ENCODE measurements at regions not wholly inside any gene's neighbourhood (a gene's known extent, or its start where the extent isn't known, plus 50 kb on each side); places are given as distances from the start of the nearest gene placed in this dataset.

GRCh38 chr9:75226403-75227139, 138.3 kb downstream of the OSTF1 start (continued):
- no peak for TF ChIP-seq SP7 (tag by site-specific recombination; IDR thresholded peaks at IDR 0.05)
- TF ChIP-seq ZBTB7A (tag by site-specific recombination; IDR thresholded peaks at IDR 0.05; ENCODE audit: low read depth), result no peak
- TF ChIP-seq ZNF19 (tag by site-specific recombination; IDR thresholded peaks at IDR 0.05; ENCODE audit: low read depth), result no peak

GRCh38 chr9:75228893-75229292, 140.6 kb downstream of the OSTF1 start:
- H3K4me1 ChIP-seq (ENCODE audit: control insufficient read depth, insufficient read depth, low read length), result no peaks in the 10 kb centered on the region
- H3K27ac ChIP-seq (ENCODE audit: extremely low read depth, low read depth, low read length), result no peak overlapping the region
- TF ChIP-seq TRIM28 (IDR thresholded peaks at IDR 0.05; ENCODE audit: borderline replicate concordance, low read length), result no peak
- TF ChIP-seq ZFP41 (tag by site-specific recombination; IDR thresholded peaks at IDR 0.05; ENCODE audit: borderline replicate concordance), result no peak
- TF ChIP-seq EGR2 (tag by site-specific recombination; IDR thresholded peaks at IDR 0.05; ENCODE audit: low read depth), result no peak
- TF ChIP-seq ZNF777 (tag by site-specific recombination; IDR thresholded peaks at IDR 0.05; ENCODE audit: borderline replicate concordance), result no peak
- no peak for TF ChIP-seq ZNF768 (tag by site-specific recombination; IDR thresholded peaks at IDR 0.05)
- no peak for TF ChIP-seq ZNF23 (tag by site-specific recombination; IDR thresholded peaks at IDR 0.05; ENCODE audit: borderline replicate concordance)
- POLR2A ChIA-PET, result no interaction called here
- no peaks in the 10 kb centered on the region for H3K36me3 ChIP-seq (ENCODE audit: control insufficient read depth in 2 of 2, insufficient read depth in 1 of 2, low read length in 2 of 2)
- CTCF ChIA-PET, result interaction anchor here (0.7 to 2.7 kb wide), 6 partner anchors 9 to 488 kb away, joined by 3 to 9 read pairs (median 4); no protein-coding TSS in a partner anchor
- H3K9me3 ChIP-seq (ENCODE audit: control insufficient read depth, insufficient read depth, low read depth, low read length), result no peaks in the 10 kb centered on the region
- no peak overlapping the region for H3K4me3 ChIP-seq (ENCODE audit: low read depth, low read length)

GRCh38 chr9:75229605-75230332, 141.5 kb downstream of the OSTF1 start:
- H3K36me3 ChIP-seq (ENCODE audit: control insufficient read depth in 2 of 2, insufficient read depth in 1 of 2, low read length in 2 of 2), result no peaks in the 10 kb centered on the region
- TF ChIP-seq KLF16 (tag by site-specific recombination; IDR thresholded peaks at IDR 0.05) (no peak), ZNF518A (tag by site-specific recombination; conservative IDR thresholded peaks at IDR 0.05; ENCODE audit: low read depth) (no peak), PATZ1 (tag by site-specific recombination; IDR thresholded peaks at IDR 0.05) (no peak), ZNF366 (tag by site-specific recombination; conservative IDR thresholded peaks at IDR 0.05) (no peak)
- H3K27ac ChIP-seq (ENCODE audit: extremely low read depth, low read depth, low read length), result no peak overlapping the region
- H3K4me3 ChIP-seq (ENCODE audit: low read depth, low read length), result no peak overlapping the region
- no peaks in the 10 kb centered on the region for H3K9me3 ChIP-seq (ENCODE audit: control insufficient read depth, insufficient read depth, low read depth, low read length)
- ChIA-PET CTCF (interaction anchor here (0.5 to 2.7 kb wide), 5 partner anchors 8 to 366 kb away, joined by 3 to 9 read pairs (median 5); no protein-coding TSS in a partner anchor), POLR2A (interaction anchor here (0.6 to 0.7 kb wide), 2 partner anchors 224 to 1107 kb away, joined by 3 to 5 read pairs; no protein-coding TSS in a partner anchor)
- H3K4me1 ChIP-seq (ENCODE audit: control insufficient read depth, insufficient read depth, low read length), result no peaks in the 10 kb centered on the region

Measured in HEK293 (cell line).